Heart left ventricle (tissue), 13 donors: ENCODE measurements at regions not wholly inside any gene's neighbourhood (a gene's known extent, or its start where the extent isn't known, plus 50 kb on each side); places are given as distances from the start of the nearest gene placed in this dataset.

Experiments used
- POLR2A ChIP-seq, 2 donors: fragments of 450-650 bp; IDR thresholded peaks; one replicate each; pipeline ENCODE4 v1.6.1; 2017; ENCODE audit warnings: antibody characterized with exemption in 2 of 2, mild to moderate bottlenecking in 2 of 2, moderate library complexity in 2 of 2
- TF ChIP-seq, protein P1 (sequence below), 12 donors: fragments of 200-600 bp; sonication (generic) in 4 of 12; IDR thresholded peaks; one replicate each; pipeline versions ENCODE4 v1.5.0 to v1.8.0; 2018 to 2022; ENCODE audit warnings: antibody characterized with exemption in 12 of 12, mild to moderate bottlenecking in 5 of 12
- donor health status: ischemic (EF 13 %, LVEDD 7.1; RV severe dilation, severe dysfunction).
- donor health status: DM: no; HTN: yes; CAD: no.
- donor health status: DM: no; HTN: no; CAD: no.
- donor health status: ischemic (EF 25% LVEDD 6.9; RV normal size, moderate dysfunction).
- donor health status: ischemic (EF 25% LVEDD 5.7; RV mildly dilated, moderate dysfunction).
- donor health status: ischemic (EF 35%, LVEDD 5.7; RV mildly dilated, moderate dysfunction).
- donor health status: nonischemic (EF 11% LVEDD 7.7; RV severe dilation, severe dysfunction).
- donor health status: DM: yes; HTN: yes; CAD: no.
- donor health status: PGD.
- donor health status: ischemic (EF 29% LVEDD 5.4; RV normal size, mild dysfunction).
- donor health status: nonischemic (EF 23%, LVEDD 6.1; RV moderate dilation, normal function).

DNA sequence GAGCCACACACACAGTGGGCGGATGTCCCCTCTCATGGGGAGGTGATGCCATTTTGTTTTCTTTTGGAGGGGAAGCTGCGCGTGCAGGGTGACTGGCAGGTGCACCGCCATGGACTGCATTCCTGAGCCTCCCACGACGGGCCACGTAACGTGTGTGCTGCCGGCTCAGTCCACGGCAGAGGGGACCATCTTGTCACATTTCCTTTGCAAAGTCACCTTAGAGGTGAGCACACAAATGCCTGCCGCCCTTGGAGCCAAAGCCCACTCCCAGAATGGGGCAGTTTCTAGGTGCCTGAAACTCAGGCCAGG is 262.5 kb downstream of the CTTN start:
- TF ChIP-seq, protein P1, sequence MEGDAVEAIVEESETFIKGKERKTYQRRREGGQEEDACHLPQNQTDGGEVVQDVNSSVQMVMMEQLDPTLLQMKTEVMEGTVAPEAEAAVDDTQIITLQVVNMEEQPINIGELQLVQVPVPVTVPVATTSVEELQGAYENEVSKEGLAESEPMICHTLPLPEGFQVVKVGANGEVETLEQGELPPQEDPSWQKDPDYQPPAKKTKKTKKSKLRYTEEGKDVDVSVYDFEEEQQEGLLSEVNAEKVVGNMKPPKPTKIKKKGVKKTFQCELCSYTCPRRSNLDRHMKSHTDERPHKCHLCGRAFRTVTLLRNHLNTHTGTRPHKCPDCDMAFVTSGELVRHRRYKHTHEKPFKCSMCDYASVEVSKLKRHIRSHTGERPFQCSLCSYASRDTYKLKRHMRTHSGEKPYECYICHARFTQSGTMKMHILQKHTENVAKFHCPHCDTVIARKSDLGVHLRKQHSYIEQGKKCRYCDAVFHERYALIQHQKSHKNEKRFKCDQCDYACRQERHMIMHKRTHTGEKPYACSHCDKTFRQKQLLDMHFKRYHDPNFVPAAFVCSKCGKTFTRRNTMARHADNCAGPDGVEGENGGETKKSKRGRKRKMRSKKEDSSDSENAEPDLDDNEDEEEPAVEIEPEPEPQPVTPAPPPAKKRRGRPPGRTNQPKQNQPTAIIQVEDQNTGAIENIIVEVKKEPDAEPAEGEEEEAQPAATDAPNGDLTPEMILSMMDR (IDR thresholded peaks at IDR 0.05): no peak
- TF ChIP-seq POLR2A (IDR thresholded peaks at IDR 0.05): no peak
